ENCODE measurements at regions not wholly inside any gene's neighbourhood (a gene's known extent, or its start where the extent isn't known, plus 50 kb on each side); places are given as distances from the start of the nearest gene placed in this dataset.

DNA sequence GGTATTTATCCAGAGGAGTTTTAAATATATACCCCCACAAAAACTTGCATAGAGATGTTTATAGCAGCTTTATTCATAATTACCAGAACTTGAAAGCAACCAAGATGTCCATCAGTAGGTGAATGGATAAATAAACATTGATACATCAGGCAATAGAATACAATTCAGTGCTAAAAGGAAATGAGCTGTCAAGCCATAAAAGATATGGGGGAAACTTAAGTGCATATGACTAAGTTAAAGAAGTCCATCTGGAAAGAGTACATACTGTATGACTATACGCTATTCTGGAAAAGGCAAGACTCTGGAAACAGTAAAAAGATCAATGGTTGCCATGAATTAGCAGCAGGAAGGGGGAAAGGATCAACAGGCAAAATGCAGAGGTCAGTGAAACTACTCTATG, 366.7 kb downstream of the HHIPL2 start:
- TF ChIP-seq, protein P1, sequence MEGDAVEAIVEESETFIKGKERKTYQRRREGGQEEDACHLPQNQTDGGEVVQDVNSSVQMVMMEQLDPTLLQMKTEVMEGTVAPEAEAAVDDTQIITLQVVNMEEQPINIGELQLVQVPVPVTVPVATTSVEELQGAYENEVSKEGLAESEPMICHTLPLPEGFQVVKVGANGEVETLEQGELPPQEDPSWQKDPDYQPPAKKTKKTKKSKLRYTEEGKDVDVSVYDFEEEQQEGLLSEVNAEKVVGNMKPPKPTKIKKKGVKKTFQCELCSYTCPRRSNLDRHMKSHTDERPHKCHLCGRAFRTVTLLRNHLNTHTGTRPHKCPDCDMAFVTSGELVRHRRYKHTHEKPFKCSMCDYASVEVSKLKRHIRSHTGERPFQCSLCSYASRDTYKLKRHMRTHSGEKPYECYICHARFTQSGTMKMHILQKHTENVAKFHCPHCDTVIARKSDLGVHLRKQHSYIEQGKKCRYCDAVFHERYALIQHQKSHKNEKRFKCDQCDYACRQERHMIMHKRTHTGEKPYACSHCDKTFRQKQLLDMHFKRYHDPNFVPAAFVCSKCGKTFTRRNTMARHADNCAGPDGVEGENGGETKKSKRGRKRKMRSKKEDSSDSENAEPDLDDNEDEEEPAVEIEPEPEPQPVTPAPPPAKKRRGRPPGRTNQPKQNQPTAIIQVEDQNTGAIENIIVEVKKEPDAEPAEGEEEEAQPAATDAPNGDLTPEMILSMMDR (conservative IDR thresholded peaks at IDR 0.05; ENCODE audit: low read length): no peak
- TF ChIP-seq EZH2phosphoT487 (IDR thresholded peaks at IDR 0.05; ENCODE audit: borderline replicate concordance): no peak
